SH-SY5Y (cell line): ENCODE measurements at regions not wholly inside any gene's neighbourhood (a gene's known extent, or its start where the extent isn't known, plus 50 kb on each side); places are given as distances from the start of the nearest gene placed in this dataset.

Experiments used
- GATA2 ChIP-seq: IDR thresholded peaks from 2 replicates; pipeline ENCODE4 v1.6.1; 2011; ENCODE audit warnings: mild to moderate bottlenecking, low read depth, low read length
- GATA3 ChIP-seq: IDR thresholded peaks from 2 replicates; pipeline ENCODE4 v1.6.1; 2011; ENCODE audit warnings: low read depth, mild to moderate bottlenecking, low read length, moderate library complexity

DNA sequence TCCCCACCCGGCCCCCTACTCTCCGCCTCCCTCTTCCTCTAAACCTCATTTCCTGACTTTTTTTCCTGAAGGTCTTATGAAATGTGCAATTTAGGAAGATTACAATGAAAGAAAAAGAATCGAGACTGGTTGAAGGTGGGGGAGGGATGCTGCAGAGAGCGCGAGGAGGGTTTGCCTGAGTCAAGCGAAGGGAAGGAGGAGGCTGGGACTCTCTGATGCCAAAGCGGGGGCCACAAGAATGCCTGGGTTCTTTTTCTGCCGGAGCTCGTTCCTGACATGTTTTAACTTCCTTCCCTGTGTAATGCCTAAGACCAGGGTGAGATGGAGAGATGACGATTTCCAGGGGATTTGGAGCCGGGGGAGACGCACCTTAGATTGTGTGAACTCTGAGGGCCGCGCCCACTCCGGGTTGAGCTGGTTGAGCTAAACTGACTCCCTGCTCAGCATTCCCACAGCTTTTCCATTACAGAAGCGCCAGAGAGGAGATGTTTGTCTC lies 270.5 kb upstream of the SORL1-AS1 start:
- TF ChIP-seq GATA2 (no peak), GATA3 (no peak)
